OCI-LY1 (cell line): ENCODE measurements at regions not wholly inside any gene's neighbourhood (a gene's known extent, or its start where the extent isn't known, plus 50 kb on each side); places are given as distances from the start of the nearest gene placed in this dataset.

Source experiments
- H2AFZ ChIP-seq: fragments of 200-600 bp; sonication (generic), shearing (Covaris generic); 2 replicates; pipeline ENCODE4 v1.6.0; 2014; ENCODE audit warnings: antibody characterized with exemption, mild to moderate bottlenecking, low read length
- H3F3A ChIP-seq: fragments of 200-600 bp; sonication (generic), shearing (Covaris generic); 2 replicates; pipeline ENCODE4 v1.6.0; 2014; ENCODE audit warnings: mild to moderate bottlenecking, antibody characterized with exemption, low read length, moderate library complexity; ENCODE audit not compliant: insufficient read depth
- H3K27ac ChIP-seq: fragments of 200-600 bp; sonication (generic); 2 replicates; pipeline ENCODE4 v1.5.1; 2014; ENCODE audit warnings: low read length, mixed run types, mild to moderate bottlenecking, low read depth; ENCODE audit not compliant: poor library complexity, severe bottlenecking
- H3K27me3 ChIP-seq: fragments of 200-600 bp; sonication (generic); 2 replicates; pipeline ENCODE4 v1.6.0; 2014; ENCODE audit warnings: antibody characterized with exemption, mild to moderate bottlenecking, low read length, moderate library complexity; ENCODE audit not compliant: insufficient read depth
- H3K36me3 ChIP-seq: fragments of 200-600 bp; sonication (generic); 2 replicates; pipeline ENCODE4 v1.6.1; 2014; ENCODE audit warnings: mild to moderate bottlenecking, antibody characterized with exemption, low read length, moderate library complexity, mixed read lengths; ENCODE audit not compliant: insufficient read depth
- H3K4me1 ChIP-seq: fragments of 200-600 bp; sonication (generic); 2 replicates; pipeline ENCODE4 v1.5.1; 2014; ENCODE audit warnings: mild to moderate bottlenecking, low read length, moderate library complexity; ENCODE audit not compliant: insufficient read depth, severe bottlenecking
- H3K4me2 ChIP-seq: fragments of 200-600 bp; sonication (generic), shearing (Covaris generic); 2 replicates; pipeline ENCODE4 v1.6.1; 2014; ENCODE audit warnings: low read length
- H3K4me3 ChIP-seq: fragments of 200-600 bp; sonication (generic); 2 replicates; pipeline ENCODE4 v1.5.1; 2014; ENCODE audit warnings: low read length, low read depth, mild to moderate bottlenecking, mixed read lengths; ENCODE audit not compliant: poor library complexity, severe bottlenecking
- H3K79me2 ChIP-seq: fragments of 200-600 bp; shearing (Covaris generic); 2 replicates; pipeline ENCODE4 v1.6.1; 2016; ENCODE audit warnings: mixed run types, low read length, mixed read lengths; ENCODE audit not compliant: insufficient read depth
- H3K9ac ChIP-seq: fragments of 200-600 bp; sonication (generic), shearing (Covaris generic); 2 replicates; pipeline ENCODE4 v1.6.1; 2014; ENCODE audit warnings: mild to moderate bottlenecking, low read length, mixed read lengths
- H3K9me2 ChIP-seq: fragments of 200-600 bp; sonication (generic), shearing (Covaris generic); 2 replicates; pipeline ENCODE4 v1.6.1; 2014; ENCODE audit warnings: low read depth, mild to moderate bottlenecking, low read length, mixed read lengths
- H3K9me3 ChIP-seq: fragments of 200-600 bp; shearing (Covaris generic); 2 replicates; pipeline ENCODE4 v1.6.1; 2014; ENCODE audit warnings: low read length, mixed read lengths
- H4K20me1 ChIP-seq: fragments of 200-600 bp; sonication (generic), shearing (Covaris generic); 2 replicates; pipeline ENCODE4 v1.6.0; 2016; ENCODE audit warnings: mild to moderate bottlenecking, low read length; ENCODE audit not compliant: insufficient read depth
- EZH2 ChIP-seq: fragments of 200-600 bp; sonication (generic), shearing (Covaris generic); IDR thresholded peaks from 2 replicates; pipeline ENCODE4 v1.8.0; 2017; ENCODE audit warnings: borderline replicate concordance, mixed run types, mild to moderate bottlenecking, antibody characterized with exemption, low read length, moderate library complexity, mixed read lengths
- TF ChIP-seq, protein P1 (sequence below): fragments of 200-600 bp; sonication (generic), shearing (Covaris generic); IDR thresholded peaks from 2 replicates; pipeline ENCODE4 v1.5.1; 2017; ENCODE audit warnings: mild to moderate bottlenecking, antibody characterized with exemption, low read length, moderate library complexity, mixed read lengths

DNA sequence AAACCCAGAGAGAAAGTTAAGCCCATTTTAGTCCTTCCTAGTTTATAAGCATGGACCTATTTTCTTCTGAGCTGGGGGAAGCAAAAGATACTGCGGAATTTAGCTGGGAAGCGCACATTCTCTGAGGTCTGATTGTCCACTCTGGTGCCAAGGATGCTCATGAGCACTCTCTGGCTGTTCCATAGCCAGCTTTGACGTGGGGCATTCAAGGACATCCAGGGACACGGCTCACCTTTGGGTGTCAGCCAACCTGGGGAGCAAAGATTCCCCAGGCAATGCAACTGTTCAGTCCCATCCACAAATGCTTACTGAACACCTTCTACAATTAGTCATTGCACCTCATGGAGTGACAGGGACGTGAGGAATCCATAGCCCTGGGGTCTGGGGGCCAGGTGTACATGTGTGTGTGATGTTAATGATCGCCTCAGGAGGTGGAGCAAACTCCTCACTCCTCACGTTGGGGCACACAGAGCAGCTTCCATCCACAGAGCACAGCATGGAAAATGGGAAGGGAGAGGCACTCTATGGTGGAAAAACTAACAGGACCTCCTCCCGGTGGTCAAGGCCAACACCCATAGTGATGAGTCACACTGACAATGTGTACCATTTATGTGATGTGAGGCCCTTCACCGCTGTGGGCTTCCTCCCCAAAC, 67.5 kb upstream of the IGFBP3 start:
- H3K9ac ChIP-seq = no peak overlapping the region
- H3K4me2 ChIP-seq = no peak overlapping the region
- no peak overlapping the region for H2AFZ ChIP-seq
- no peaks in the 10 kb centered on the region for H3K79me2 ChIP-seq
- no peaks in the 10 kb centered on the region for H4K20me1 ChIP-seq
- no peak for TF ChIP-seq EZH2
- TF ChIP-seq, protein P1, sequence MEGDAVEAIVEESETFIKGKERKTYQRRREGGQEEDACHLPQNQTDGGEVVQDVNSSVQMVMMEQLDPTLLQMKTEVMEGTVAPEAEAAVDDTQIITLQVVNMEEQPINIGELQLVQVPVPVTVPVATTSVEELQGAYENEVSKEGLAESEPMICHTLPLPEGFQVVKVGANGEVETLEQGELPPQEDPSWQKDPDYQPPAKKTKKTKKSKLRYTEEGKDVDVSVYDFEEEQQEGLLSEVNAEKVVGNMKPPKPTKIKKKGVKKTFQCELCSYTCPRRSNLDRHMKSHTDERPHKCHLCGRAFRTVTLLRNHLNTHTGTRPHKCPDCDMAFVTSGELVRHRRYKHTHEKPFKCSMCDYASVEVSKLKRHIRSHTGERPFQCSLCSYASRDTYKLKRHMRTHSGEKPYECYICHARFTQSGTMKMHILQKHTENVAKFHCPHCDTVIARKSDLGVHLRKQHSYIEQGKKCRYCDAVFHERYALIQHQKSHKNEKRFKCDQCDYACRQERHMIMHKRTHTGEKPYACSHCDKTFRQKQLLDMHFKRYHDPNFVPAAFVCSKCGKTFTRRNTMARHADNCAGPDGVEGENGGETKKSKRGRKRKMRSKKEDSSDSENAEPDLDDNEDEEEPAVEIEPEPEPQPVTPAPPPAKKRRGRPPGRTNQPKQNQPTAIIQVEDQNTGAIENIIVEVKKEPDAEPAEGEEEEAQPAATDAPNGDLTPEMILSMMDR = no peak
- H3K4me1 ChIP-seq = no peaks in the 10 kb centered on the region
- H3K9me2 ChIP-seq = no peaks in the 10 kb centered on the region
- H3K4me3 ChIP-seq = no peak overlapping the region
- H3K9me3 ChIP-seq = no peaks in the 10 kb centered on the region
- no peak overlapping the region for H3K27ac ChIP-seq
- H3F3A ChIP-seq = no peaks in the 10 kb centered on the region
- no peaks in the 10 kb centered on the region for H3K36me3 ChIP-seq
- H3K27me3 ChIP-seq = no peaks in the 10 kb centered on the region; the same call in 1 of the 2 replicates

DNA sequence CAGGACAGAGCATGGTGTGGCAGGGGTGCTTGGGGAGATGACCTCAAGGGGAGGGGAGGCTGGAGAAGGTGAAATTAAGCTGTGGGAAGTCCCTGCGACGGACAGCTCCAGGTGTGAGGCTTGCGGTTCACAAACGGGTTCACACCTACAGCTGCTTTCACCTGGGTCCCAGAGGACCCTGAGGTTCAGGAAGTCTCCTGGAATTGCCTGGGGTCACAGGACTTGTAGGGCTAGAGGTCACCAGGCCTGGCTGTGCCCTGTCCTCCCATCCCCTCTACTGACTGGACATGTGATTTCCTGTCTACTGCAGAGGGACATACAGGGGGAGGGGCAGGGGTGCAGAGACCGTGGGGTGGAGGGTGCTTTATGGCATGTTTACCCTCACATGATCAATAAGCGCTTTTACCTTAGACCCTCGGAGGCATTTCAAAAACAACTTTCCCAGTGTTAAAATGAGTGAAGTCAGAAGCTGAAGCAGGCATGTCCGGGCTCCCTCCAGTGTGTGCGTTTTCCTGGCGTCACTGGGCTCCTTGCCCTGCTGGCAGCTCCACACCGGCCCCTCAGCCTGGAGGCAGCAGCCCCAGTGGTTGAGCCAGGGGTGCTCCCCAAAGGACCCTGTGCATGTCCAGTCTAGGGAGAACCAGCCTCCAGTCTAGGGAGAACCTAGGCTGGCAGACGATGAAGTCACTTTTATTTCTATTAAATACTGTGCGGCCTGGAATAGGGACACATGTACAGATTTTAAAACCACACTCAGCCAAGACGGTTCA, 66.6 kb upstream of the IGFBP3 start:
- H3K27me3 ChIP-seq = no peaks in the 10 kb centered on the region; the same call in 1 of the 2 replicates
- H3K9ac ChIP-seq = no peak overlapping the region
- H3K79me2 ChIP-seq = no peaks in the 10 kb centered on the region
- no peak overlapping the region for H3K27ac ChIP-seq
- no peak overlapping the region for H3K4me2 ChIP-seq
- H3K36me3 ChIP-seq = no peaks in the 10 kb centered on the region
- H2AFZ ChIP-seq = no peak overlapping the region
- no peaks in the 10 kb centered on the region for H3K4me1 ChIP-seq
- no peaks in the 10 kb centered on the region for H3K9me2 ChIP-seq
- no peak overlapping the region for H3K4me3 ChIP-seq
- H3K9me3 ChIP-seq = no peaks in the 10 kb centered on the region
- no peaks in the 10 kb centered on the region for H4K20me1 ChIP-seq
- no peak for TF ChIP-seq EZH2
- TF ChIP-seq, protein P1 = no peak
- no peaks in the 10 kb centered on the region for H3F3A ChIP-seq

- no peaks in the 10 kb centered on the region for H3K79me2 ChIP-seq
- H3K9me3 ChIP-seq = no peaks in the 10 kb centered on the region
- no peaks in the 10 kb centered on the region for H4K20me1 ChIP-seq
- no peak overlapping the region for H2AFZ ChIP-seq
- H3F3A ChIP-seq = no peaks in the 10 kb centered on the region
- no peak overlapping the region for H3K4me2 ChIP-seq
- H3K27ac ChIP-seq = no peak overlapping the region
- H3K4me3 ChIP-seq = no peak overlapping the region
- H3K9ac ChIP-seq = no peak overlapping the region
- no peaks in the 10 kb centered on the region for H3K9me2 ChIP-seq
- H3K4me1 ChIP-seq = no peaks in the 10 kb centered on the region
- H3K27me3 ChIP-seq = no peaks in the 10 kb centered on the region; the same call in 1 of the 2 replicates
- no peak for TF ChIP-seq EZH2
- TF ChIP-seq, protein P1 = no peak
- no peaks in the 10 kb centered on the region for H3K36me3 ChIP-seq
Observed at GRCh38 chr7:45986355-45987298, 65.6 kb upstream of the IGFBP3 start.
